GM12873 (cell line): ENCODE measurements at regions not wholly inside any gene's neighbourhood (a gene's known extent, or its start where the extent isn't known, plus 50 kb on each side); places are given as distances from the start of the nearest gene placed in this dataset.

ENCODE experiments used
- CTCF ChIP-seq: IDR thresholded peaks from 2 replicates; pipeline ENCODE4 v1.5.1; 2012; ENCODE audit warnings: low read depth, mild to moderate bottlenecking, moderate library complexity, low read length, control low read depth; ENCODE audit not compliant: insufficient read depth; ENCODE audit errors: missing control alignments

DNA sequence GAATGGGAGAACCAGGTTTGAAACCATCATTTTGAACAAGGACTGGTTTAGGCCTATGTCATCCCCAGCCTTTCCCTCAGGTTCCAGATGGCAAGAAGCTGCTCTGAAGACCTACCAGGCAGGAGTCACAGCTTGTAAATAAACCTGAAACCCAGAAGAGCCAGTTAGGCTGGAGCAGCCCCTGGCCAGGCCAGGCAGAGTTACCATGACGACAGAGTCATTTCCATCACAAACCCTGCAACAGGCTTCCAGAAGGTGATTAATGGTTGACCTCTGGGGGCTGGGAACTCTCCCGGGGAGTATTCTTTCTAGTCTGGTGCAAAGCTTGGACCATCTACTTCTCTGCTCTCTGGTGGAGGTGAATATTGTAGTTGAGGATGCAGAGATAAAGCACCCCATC, 164.1 kb upstream of the NCAM1 start:
- no peak for TF ChIP-seq CTCF

DNA sequence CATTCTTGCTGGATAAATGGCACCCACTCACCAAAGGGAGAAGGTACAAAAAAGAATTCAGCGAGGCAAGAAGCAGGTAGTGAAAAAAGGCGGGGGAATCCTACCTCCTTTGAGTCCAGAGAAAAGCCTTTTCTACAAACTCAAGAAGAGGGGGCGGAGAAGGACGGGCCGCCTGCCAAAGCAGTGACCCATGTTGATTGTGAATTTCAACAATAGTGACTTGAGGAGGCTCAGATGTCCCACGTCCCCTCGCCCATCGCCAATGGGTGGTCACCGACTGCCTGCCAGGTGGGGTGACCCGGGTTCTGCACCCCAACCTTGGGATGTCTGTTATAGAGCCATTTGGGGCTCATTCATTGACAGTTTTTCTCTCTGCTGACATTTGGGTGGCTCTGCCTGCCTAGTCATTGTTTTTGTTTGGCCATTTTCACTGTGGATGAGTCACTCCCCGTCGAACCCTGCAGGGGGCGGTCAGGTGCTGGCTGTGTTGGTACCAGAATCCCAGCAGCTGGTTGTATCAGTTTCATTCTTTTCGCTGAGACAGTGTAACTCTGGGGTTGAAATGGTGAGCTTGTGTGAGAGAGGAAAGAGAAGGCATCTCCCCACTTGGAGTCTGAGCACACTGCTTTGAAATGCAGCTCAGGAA, 163.4 kb upstream of the NCAM1 start:
- peak; percentile 82 for TF ChIP-seq CTCF

- no peak for TF ChIP-seq CTCF
Observed at GRCh38 chr11:112801025-112801816, 160.0 kb upstream of the NCAM1 start.

- TF ChIP-seq CTCF, result no peak
Observed at GRCh38 chr11:112801817-112802088, 159.5 kb upstream of the NCAM1 start.

- TF ChIP-seq CTCF, result no peak
Observed at GRCh38 chr11:112805658-112806057, 155.6 kb upstream of the NCAM1 start.

- no peak for TF ChIP-seq CTCF
Observed at GRCh38 chr11:112806256-112806655, 155.0 kb upstream of the NCAM1 start.

DNA sequence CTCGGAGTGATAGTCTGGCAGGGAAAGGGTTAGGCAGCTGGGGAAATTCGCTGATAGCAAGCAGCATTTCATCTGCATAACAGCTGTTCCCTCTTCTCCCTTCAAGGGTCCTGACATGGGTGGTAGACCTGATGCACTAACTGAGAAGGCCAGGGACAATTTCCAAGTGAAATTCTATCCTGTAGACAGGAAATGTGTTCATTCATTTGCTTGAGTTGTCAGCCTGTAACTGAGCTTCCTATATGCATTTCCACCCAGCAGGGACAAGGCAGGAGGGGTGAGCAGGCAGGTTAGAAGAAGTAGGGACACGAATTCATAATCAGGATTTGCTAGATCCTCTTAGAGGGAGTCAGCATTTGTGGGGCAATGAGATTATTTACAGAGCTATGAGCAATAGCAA, 154.3 kb upstream of the NCAM1 start:
- no peak for TF ChIP-seq CTCF
